ENCODE measurements at regions not wholly inside any gene's neighbourhood (a gene's known extent, or its start where the extent isn't known, plus 50 kb on each side); places are given as distances from the start of the nearest gene placed in this dataset.

DNA sequence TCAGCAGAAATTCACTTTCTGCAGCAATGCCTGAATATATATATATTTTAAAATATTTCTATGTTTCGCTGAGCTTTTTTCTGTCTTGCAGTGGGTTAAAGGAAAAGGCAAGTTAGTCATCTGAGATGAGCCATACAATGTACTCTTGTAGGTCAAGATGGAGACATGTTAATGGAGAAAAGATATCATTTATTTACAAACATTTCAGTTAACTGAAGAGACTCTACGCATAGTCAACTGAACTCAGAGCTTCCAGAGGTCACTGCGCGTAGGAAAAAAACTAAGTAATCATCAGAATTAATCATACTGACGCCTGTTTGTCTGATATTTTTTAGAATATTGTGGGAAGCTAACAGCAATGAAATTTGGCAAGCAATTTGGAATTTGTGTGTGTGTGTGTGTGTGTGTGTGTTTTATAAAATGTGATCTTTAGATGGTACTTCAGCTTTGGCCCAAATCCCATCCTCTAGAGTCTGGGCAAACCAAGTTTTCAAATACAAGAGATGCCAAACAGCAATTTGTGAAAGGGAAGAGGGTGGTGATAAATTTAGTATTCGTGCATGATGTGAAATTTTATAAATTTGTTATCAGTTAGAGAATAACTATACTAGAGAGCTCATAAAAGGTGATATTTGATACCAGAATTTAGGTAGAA is 193.9 kb upstream of the AGR3 start:
- TF ChIP-seq, protein P1, sequence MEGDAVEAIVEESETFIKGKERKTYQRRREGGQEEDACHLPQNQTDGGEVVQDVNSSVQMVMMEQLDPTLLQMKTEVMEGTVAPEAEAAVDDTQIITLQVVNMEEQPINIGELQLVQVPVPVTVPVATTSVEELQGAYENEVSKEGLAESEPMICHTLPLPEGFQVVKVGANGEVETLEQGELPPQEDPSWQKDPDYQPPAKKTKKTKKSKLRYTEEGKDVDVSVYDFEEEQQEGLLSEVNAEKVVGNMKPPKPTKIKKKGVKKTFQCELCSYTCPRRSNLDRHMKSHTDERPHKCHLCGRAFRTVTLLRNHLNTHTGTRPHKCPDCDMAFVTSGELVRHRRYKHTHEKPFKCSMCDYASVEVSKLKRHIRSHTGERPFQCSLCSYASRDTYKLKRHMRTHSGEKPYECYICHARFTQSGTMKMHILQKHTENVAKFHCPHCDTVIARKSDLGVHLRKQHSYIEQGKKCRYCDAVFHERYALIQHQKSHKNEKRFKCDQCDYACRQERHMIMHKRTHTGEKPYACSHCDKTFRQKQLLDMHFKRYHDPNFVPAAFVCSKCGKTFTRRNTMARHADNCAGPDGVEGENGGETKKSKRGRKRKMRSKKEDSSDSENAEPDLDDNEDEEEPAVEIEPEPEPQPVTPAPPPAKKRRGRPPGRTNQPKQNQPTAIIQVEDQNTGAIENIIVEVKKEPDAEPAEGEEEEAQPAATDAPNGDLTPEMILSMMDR (conservative IDR thresholded peaks at IDR 0.05 in 1 of 2, IDR thresholded peaks at IDR 0.05 in 1 of 2; ENCODE audit: extremely low read depth in 1 of 2, insufficient read depth in 1 of 2, low read depth in 1 of 2, low read length in 2 of 2), result no peak
- TF ChIP-seq EZH2 (IDR thresholded peaks at IDR 0.05; ENCODE audit: borderline replicate concordance, low read length), result no peak
